ENCODE measurements at regions not wholly inside any gene's neighbourhood (a gene's known extent, or its start where the extent isn't known, plus 50 kb on each side); places are given as distances from the start of the nearest gene placed in this dataset.
A peak's percentile ranks its signal among the peaks of the same experiment; 100 is the strongest.
"Not testable (repeated sequence)": the region's sequence is repeated elsewhere in the genome, so short reads cannot be mapped to it uniquely, and the experiment has no call there.

DNA sequence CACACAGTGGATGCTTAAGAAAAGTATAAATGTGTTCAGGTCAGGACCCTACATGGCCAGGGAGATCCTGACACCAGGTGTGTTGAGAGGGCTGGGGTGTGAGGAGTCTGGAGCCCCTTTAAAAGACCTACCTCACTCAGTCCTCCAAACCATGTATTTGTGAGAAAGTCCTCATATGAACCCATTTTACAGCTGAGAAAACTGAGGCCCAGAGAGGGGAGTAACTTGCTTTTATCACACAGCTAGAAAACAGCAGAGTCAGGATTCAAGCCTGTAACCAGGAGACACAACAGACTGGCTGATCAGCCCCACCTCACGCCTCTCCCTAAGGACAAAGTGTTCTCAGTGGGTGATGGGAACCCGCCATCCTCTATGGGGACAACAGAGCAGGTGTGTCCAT, 706.7 kb downstream of the PTPRU start:
- Mint-ChIP-seq H3K27me3 (ENCODE audit: low read depth) (peaks cover 21% of the 10 kb centered on the region), H3K4me3 (no peak overlapping the region), H3K36me3 (ENCODE audit: insufficient read depth in 2 of 2) (no peaks in the 10 kb centered on the region), H3K4me1 (ENCODE audit: low read depth) (no peaks in the 10 kb centered on the region), H3K9me3 (no peaks in the 10 kb centered on the region), H3K27ac (no peak overlapping the region)
- ATAC-seq (replicated peaks in 1 of 2) (no peak), DNase-seq (no peak)

DNA sequence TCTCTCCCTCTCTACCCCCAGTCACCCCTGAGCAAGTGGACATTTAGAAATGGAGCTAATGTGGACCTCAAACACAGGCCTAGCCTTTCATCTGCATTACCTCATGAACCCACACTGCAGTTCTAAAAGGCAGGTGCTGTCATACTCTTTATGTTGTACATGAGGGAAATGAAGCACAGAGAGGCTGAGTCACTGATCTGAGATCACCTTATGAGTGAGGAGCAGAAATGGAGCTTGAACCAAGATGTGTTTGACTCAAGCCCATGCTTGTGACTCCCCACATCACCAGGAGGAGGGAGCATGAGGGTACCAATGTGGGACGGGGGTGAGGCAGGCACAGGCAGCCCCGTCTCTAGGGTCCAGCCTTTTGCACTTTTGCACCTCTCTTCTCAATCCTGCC, 702.8 kb downstream of the PTPRU start:
- Mint-ChIP-seq H3K36me3 (ENCODE audit: insufficient read depth in 2 of 2) (no peaks in the 10 kb centered on the region), H3K27ac (no peak overlapping the region), H3K9me3 (no peaks in the 10 kb centered on the region), H3K4me3 (no peak overlapping the region), H3K4me1 (ENCODE audit: low read depth) (no peaks in the 10 kb centered on the region), H3K27me3 (ENCODE audit: low read depth) (peaks cover 14% of the 10 kb centered on the region)
- ATAC-seq (replicated peaks in 1 of 2) = peak; percentile 15 to 73
- no peak for DNase-seq

- no peaks in the 10 kb centered on the region for H3K36me3 Mint-ChIP-seq (ENCODE audit: insufficient read depth in 2 of 2)
Measured at GRCh38 chr1:29937356-29937755, 701.0 kb downstream of the PTPRU start.

GRCh38 chr1:29936031-29936544, 699.8 kb downstream of the PTPRU start:
- no peak overlapping the region for H3K27ac Mint-ChIP-seq
- H3K4me1 Mint-ChIP-seq (ENCODE audit: low read depth) = no peaks in the 10 kb centered on the region
- no peaks in the 10 kb centered on the region for H3K9me3 Mint-ChIP-seq
- ATAC-seq (replicated peaks in 1 of 2) (no peak), DNase-seq (no peak)
- peaks cover 15% of the 10 kb centered on the region for H3K27me3 Mint-ChIP-seq (ENCODE audit: low read depth)
- H3K36me3 Mint-ChIP-seq (ENCODE audit: insufficient read depth in 2 of 2) = no peaks in the 10 kb centered on the region
- H3K4me3 Mint-ChIP-seq = no peak overlapping the region

More at GRCh38 chr1:29937356-29937755, 701.0 kb downstream of the PTPRU start:
- no peak for DNase-seq
- no peak for ATAC-seq (replicated peaks in 1 of 2)
- Mint-ChIP-seq H3K4me1 (ENCODE audit: low read depth) (no peaks in the 10 kb centered on the region), H3K27me3 (ENCODE audit: low read depth) (peaks cover 14% of the 10 kb centered on the region), H3K27ac (no peak overlapping the region), H3K9me3 (no peaks in the 10 kb centered on the region), H3K4me3 (no peak overlapping the region)

DNA sequence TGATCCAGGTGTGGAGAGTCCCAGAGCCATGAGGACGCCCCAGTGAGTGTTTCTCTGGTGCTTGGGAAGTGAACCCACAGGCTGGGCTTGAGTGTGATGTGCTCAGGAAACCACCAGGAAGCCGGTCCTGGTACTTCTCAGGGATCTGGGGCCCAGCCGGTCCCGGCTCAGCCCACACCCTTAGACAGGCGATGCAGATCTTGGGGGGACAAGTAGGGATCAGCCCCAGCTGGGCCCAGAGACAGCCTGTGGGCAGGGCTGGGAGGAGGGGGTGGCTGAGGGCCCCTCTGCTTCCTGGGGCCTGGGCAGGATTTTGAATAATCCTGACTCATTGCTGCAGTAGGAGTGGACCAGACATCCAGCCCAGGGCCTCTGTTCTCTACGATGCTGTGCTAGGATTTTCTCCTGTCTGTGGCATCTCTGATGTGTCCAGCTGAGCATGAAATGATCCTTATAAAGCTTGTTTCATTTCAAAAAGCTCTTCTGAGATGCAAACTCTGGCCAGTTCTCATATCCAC, 698.0 kb downstream of the PTPRU start:
- no peaks in the 10 kb centered on the region for H3K36me3 Mint-ChIP-seq (ENCODE audit: insufficient read depth in 2 of 2)
- H3K9me3 Mint-ChIP-seq = no peaks in the 10 kb centered on the region
- no peak overlapping the region for H3K4me3 Mint-ChIP-seq
- H3K4me1 Mint-ChIP-seq (ENCODE audit: low read depth) = no peaks in the 10 kb centered on the region
- H3K27me3 Mint-ChIP-seq (ENCODE audit: low read depth) = peaks cover 12% of the 10 kb centered on the region
- ATAC-seq (replicated peaks in 1 of 2) (no peak), DNase-seq (no peak)
- no peak overlapping the region for H3K27ac Mint-ChIP-seq

DNA sequence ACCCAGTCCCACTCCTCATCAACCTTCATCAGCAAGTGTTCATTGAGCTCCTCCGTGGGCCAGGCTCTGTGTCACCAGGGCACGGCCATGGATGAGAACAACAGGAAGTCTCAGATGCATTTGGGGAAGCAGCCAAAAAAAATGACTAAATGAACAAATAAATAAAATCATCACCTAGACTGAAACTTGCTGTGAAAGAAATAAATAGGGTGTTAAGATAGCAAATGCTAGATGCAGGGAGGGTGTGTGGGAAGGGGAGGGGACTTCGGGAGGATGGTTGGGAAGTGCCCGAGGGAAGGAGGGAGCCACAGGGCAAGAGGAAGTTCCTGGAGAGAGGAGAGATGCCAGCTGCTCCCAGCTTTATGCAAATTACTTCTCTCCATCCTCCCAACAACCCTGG, 696.7 kb downstream of the PTPRU start:
- H3K9me3 Mint-ChIP-seq = no peaks in the 10 kb centered on the region
- H3K36me3 Mint-ChIP-seq (ENCODE audit: insufficient read depth in 2 of 2) = no peaks in the 10 kb centered on the region
- no peak overlapping the region for H3K4me3 Mint-ChIP-seq
- H3K4me1 Mint-ChIP-seq (ENCODE audit: low read depth) = no peaks in the 10 kb centered on the region
- DNase-seq = no peak
- no peak for ATAC-seq (replicated peaks in 1 of 2)
- H3K27me3 Mint-ChIP-seq (ENCODE audit: low read depth) = peaks cover 12% of the 10 kb centered on the region
- H3K27ac Mint-ChIP-seq = no peak overlapping the region

GRCh38 chr1:29932626-29933025, 696.3 kb downstream of the PTPRU start:
- no peaks in the 10 kb centered on the region for H3K36me3 Mint-ChIP-seq (ENCODE audit: insufficient read depth in 2 of 2)

GRCh38 chr1:29931477-29932175, 695.3 kb downstream of the PTPRU start:
- Mint-ChIP-seq H3K27me3 (ENCODE audit: low read depth) (peaks cover 12% of the 10 kb centered on the region), H3K27ac (no peak overlapping the region), H3K4me1 (ENCODE audit: low read depth) (no peaks in the 10 kb centered on the region), H3K9me3 (no peaks in the 10 kb centered on the region), H3K4me3 (no peak overlapping the region), H3K36me3 (ENCODE audit: insufficient read depth in 2 of 2) (no peaks in the 10 kb centered on the region)
- no peak for DNase-seq
- no peak for ATAC-seq (replicated peaks in 1 of 2)

More at GRCh38 chr1:29932626-29933025, 696.3 kb downstream of the PTPRU start:
- H3K27me3 Mint-ChIP-seq (ENCODE audit: low read depth) = peaks cover 12% of the 10 kb centered on the region
- no peak overlapping the region for H3K27ac Mint-ChIP-seq
- H3K9me3 Mint-ChIP-seq = no peaks in the 10 kb centered on the region
- no peaks in the 10 kb centered on the region for H3K4me1 Mint-ChIP-seq (ENCODE audit: low read depth)
- ATAC-seq (replicated peaks in 1 of 2) (no peak), DNase-seq (no peak)
- H3K4me3 Mint-ChIP-seq = no peak overlapping the region

- Mint-ChIP-seq H3K9me3 (no peaks in the 10 kb centered on the region), H3K27me3 (ENCODE audit: low read depth) (peaks cover 5% of the 10 kb centered on the region), H3K27ac (no peak overlapping the region), H3K4me1 (ENCODE audit: low read depth) (no peaks in the 10 kb centered on the region), H3K4me3 (no peak overlapping the region), H3K36me3 (ENCODE audit: insufficient read depth in 2 of 2) (no peaks in the 10 kb centered on the region)
- no peak for DNase-seq
- ATAC-seq (replicated peaks in 1 of 2) = no peak
Measured at GRCh38 chr1:29925058-29925457, 688.7 kb downstream of the PTPRU start.

- H3K27ac Mint-ChIP-seq = no peak overlapping the region
- no peaks in the 10 kb centered on the region for H3K36me3 Mint-ChIP-seq (ENCODE audit: insufficient read depth in 2 of 2)
- no peaks in the 10 kb centered on the region for H3K4me1 Mint-ChIP-seq (ENCODE audit: low read depth)
- no peak overlapping the region for H3K4me3 Mint-ChIP-seq
- ATAC-seq (replicated peaks in 1 of 2) (no peak), DNase-seq (no peak)
- H3K9me3 Mint-ChIP-seq = no peaks in the 10 kb centered on the region
- no peaks in the 10 kb centered on the region for H3K27me3 Mint-ChIP-seq (ENCODE audit: low read depth)
Measured at GRCh38 chr1:29924017-29924431, 687.7 kb downstream of the PTPRU start.

GRCh38 chr1:29921741-29922140, 685.4 kb downstream of the PTPRU start:
- Mint-ChIP-seq H3K4me1 (ENCODE audit: low read depth) (no peaks in the 10 kb centered on the region), H3K36me3 (ENCODE audit: insufficient read depth in 2 of 2) (no peaks in the 10 kb centered on the region), H3K27me3 (ENCODE audit: low read depth) (peaks cover 11% of the 10 kb centered on the region), H3K9me3 (no peaks in the 10 kb centered on the region), H3K4me3 (no peak overlapping the region), H3K27ac (no peak overlapping the region)
- DNase-seq = no peak
- no peak for ATAC-seq (replicated peaks in 1 of 2)

GRCh38 chr1:29920784-29921183, 684.5 kb downstream of the PTPRU start:
- Mint-ChIP-seq H3K4me3 (no peak overlapping the region), H3K36me3 (ENCODE audit: insufficient read depth in 2 of 2) (no peaks in the 10 kb centered on the region), H3K4me1 (ENCODE audit: low read depth) (no peaks in the 10 kb centered on the region), H3K27ac (no peak overlapping the region), H3K27me3 (ENCODE audit: low read depth) (peaks cover 15% of the 10 kb centered on the region), H3K9me3 (no peaks in the 10 kb centered on the region)
- DNase-seq = no peak
- no peak for ATAC-seq (replicated peaks in 1 of 2)

- no peaks in the 10 kb centered on the region for H3K9me3 Mint-ChIP-seq
- DNase-seq (no peak), ATAC-seq (replicated peaks in 1 of 2) (no peak)
- no peaks in the 10 kb centered on the region for H3K4me1 Mint-ChIP-seq (ENCODE audit: low read depth)
- H3K36me3 Mint-ChIP-seq (ENCODE audit: insufficient read depth in 2 of 2) = no peaks in the 10 kb centered on the region
- no peak overlapping the region for H3K4me3 Mint-ChIP-seq
- H3K27me3 Mint-ChIP-seq (ENCODE audit: low read depth) = peaks cover 20% of the 10 kb centered on the region
- no peak overlapping the region for H3K27ac Mint-ChIP-seq
Measured at GRCh38 chr1:29920316-29920715, 684.0 kb downstream of the PTPRU start.

- H3K36me3 Mint-ChIP-seq (ENCODE audit: insufficient read depth in 2 of 2); H3K4me3 Mint-ChIP-seq; ATAC-seq (replicated peaks in 1 of 2); H3K27ac Mint-ChIP-seq; H3K4me1 Mint-ChIP-seq (ENCODE audit: low read depth); DNase-seq; H3K9me3 Mint-ChIP-seq: not testable (repeated sequence)
- H3K27me3 Mint-ChIP-seq (ENCODE audit: low read depth) = peaks cover 23% of the 10 kb centered on the region
Measured at GRCh38 chr1:29919041-29919440, 682.7 kb downstream of the PTPRU start.

Data from activated T-cell treated with anti-CD3 and anti-CD28 coated beads, Interleukin-2, amount 50 U/mL, for 72 hours (primary cell).